G401 (cell line): ENCODE measurements at regions not wholly inside any gene's neighbourhood (a gene's known extent, or its start where the extent isn't known, plus 50 kb on each side); places are given as distances from the start of the nearest gene placed in this dataset.

Experiments
- DNase-seq: peaks from one replicate; pipeline ENCODE4 v3.0.0-alpha.2; 2015; ENCODE audit warnings: low spot score
- in situ Hi-C: cut with HindIII; loops from 2 replicates; pipeline ENCODE4 v1.10.0; 2016; ENCODE audit warnings: low sequenced_read_pairs, mixed read lengths

DNA sequence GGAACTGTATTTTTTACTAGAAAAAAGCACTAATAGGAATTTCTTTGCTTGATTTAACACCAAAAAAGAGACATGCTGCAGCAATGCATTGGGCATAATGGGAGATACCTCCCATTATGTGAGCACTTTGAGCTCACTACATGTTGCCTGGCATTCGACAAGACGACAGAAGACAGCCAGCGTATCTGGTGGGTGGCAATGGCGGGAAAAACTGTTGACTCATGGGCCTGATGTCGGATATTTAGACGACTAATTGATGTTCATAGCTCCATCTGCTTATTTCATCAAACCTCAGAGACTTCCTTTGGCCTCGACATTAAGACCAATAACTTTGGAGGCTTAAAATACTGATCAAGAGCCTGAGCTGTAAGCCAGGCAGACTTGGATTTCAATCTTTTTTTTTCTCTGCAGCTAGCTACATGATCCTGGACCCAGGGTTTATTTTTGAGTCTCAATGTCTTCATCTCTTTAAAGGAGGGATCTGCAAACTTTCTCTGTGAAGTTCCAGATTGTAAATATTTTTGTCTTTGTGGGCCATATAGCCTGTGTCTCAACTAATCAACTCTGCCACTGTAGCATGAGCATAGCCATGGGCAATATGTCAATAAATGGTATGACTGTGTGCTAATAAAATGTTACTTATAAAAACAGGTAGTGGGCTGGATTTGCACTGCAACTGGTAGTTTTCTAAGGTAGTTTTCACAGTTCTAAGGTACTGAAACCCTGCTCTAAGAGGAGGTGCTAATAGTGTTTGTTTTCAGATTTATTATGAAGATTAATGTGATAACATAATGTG is 375.1 kb downstream of the METTL15 start:
- DNase-seq = no peak
- in situ Hi-C loops = no loop called here

GRCh38 chr11:28482666-28483065 is 374.5 kb downstream of the METTL15 start:
- no peak for DNase-seq
- in situ Hi-C loops = no loop called here

DNA sequence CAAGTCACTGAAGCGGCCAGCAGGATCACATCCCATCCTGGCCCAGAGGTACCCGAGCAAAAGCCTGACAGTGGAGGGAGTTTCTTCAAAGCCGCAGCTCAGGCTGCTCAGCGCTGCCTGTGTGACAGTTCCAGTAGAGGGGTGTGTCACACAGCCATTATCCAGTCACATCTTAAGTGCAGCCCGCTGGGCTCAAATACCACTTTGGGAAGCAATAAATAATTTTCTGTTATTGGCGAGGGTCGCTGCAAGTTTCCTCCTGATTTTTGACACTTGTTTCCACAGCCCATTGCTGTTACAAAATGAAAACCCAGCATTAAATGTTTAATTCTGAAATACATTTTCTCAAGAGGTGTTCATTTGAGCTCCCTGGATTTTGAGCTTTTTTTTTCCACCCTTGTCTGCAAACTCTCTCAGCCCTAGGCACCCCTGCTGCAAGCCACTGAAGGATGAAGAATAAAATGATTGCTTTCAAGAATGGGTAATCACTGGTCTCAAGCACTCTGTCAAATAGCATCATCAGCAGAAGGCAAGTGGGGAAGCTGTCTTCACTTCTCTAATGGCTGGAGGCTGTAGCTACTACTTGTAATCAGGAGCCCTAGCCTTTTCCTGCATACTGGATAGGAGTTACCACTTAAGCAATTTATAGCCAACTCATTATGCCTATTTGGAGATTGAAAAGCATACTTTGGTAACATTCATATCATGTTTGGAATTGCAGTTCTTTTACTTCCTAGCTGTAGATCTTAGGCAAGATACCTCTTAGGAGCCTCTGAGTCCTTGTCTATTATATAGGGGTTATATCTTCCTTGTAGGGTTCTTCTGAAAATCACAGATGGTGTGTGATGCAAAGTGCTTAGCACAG is 373.7 kb downstream of the METTL15 start:
- DNase-seq = no peak
- in situ Hi-C loops = no loop called here

DNA sequence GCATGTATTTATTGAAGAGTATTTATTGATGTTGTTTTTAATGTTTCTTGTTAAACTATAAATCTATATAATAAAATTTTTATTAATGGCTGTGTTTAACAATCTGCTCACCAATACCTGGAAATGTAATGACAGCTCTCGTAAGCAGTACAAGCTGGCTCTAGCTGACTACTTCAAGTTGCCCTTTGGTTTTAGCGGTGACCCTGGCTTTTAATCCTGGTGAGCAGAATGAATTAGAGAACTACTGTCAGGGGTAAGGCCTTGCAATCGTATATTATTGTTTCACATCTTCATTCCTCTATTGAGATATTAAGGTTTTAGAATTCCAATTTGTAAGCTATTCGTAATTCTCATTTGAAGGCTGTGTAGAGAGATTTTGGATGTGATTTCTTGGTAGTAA is 372.2 kb downstream of the METTL15 start:
- in situ Hi-C loops = no loop called here
- DNase-seq = no peak

- DNase-seq = no peak
- in situ Hi-C loops = no loop called here
Observed at GRCh38 chr11:28476864-28477263, 368.7 kb downstream of the METTL15 start.

- in situ Hi-C loops = no loop called here
Observed at GRCh38 chr11:28476049-28476448, 367.9 kb downstream of the METTL15 start.

GRCh38 chr11:28472904-28473303 is 364.7 kb downstream of the METTL15 start:
- in situ Hi-C loops = no loop called here
- DNase-seq = no peak

More at GRCh38 chr11:28476049-28476448, 367.9 kb downstream of the METTL15 start:
- DNase-seq = no peak

DNA sequence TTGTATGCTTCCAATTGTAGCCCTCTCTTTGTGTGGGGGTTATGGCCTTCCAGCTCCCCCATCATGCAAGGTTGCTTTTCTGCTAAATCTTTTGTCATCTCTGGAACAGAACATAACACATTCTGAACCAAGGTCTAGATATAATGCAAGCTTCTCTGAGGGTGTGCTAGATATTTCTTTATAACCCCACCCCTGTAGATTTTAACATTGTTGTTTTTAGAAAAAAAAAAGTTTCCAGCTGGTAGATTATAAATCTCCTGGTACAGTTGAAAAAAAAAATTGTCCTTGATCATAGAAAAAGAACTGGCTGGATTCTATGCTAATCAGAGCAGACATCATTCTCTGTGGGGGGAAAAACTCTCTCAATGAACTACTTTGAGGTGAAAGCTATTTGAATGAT is 363.3 kb downstream of the METTL15 start:
- in situ Hi-C loops = no loop called here
- no peak for DNase-seq

- no peak for DNase-seq
- in situ Hi-C loops = no loop called here
Observed at GRCh38 chr11:28470180-28470579, 362.0 kb downstream of the METTL15 start.

GRCh38 chr11:28466506-28466905 is 358.3 kb downstream of the METTL15 start:
- in situ Hi-C loops = no loop called here
- no peak for DNase-seq

- in situ Hi-C loops = no loop called here
- no peak for DNase-seq
Observed at GRCh38 chr11:28464252-28464867, 356.2 kb downstream of the METTL15 start.

GRCh38 chr11:28463826-28464225 is 355.6 kb downstream of the METTL15 start:
- no peak for DNase-seq
- in situ Hi-C loops = no loop called here

DNA sequence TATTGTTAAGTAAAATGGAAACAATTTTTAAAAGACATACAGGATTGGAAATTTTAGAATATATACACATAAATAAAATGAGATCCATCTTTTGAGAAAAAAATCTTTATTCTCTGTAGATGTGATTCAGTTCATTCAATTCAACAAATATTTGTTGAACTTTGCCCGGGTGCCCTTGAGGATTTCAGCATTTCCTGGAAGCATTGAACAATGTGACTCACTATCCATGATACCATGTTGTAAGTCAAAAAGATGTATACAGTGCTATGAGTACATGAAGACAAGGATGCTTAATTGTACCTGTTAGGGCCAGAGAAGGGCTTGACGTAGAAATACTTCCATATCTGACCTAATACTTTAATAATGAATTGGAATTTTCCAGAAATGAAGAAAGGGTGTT is 353.7 kb downstream of the METTL15 start:
- in situ Hi-C loops = no loop called here
- no peak for DNase-seq

- no peak for DNase-seq
- in situ Hi-C loops = no loop called here
Observed at GRCh38 chr11:28461338-28461737, 353.1 kb downstream of the METTL15 start.

DNA sequence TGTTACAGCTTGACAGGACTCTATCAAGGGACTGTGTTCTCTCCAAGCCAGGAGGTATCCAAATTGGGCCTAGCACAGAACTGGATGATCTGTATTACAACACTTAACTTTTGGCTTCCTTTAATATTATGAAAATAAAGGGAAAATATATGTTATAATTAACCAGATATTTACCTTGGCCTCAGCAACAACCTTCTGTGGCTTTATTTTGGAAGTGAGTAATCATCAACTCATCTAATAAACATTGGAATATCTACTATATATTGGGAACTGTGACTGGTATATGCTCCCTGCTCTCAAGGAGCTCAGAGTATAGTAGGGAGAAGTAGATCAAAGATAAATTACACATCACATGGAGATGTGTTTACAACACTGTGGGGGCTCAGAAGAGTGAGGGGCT is 352.2 kb downstream of the METTL15 start:
- in situ Hi-C loops = no loop called here
- DNase-seq = no peak

DNA sequence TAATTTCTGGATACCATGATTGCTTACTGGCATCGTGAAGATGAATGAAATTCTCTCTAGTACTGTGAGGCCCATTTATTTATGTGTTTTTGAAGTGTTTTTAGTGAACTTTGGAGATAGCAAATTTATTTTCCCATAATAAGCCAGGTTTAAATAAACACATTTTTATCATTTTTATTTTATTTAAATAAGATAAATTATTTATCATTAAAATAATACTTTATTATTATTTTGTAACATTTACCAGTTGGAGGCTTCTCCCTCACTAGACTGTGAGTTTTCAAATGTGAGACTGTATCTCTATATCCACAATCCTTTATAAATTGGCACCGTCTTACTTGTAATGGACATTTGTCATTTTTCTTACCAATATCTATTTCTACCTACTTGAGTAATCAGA is 351.7 kb downstream of the METTL15 start:
- DNase-seq = no peak
- in situ Hi-C loops = no loop called here

GRCh38 chr11:28457481-28458065 is 349.4 kb downstream of the METTL15 start:
- in situ Hi-C loops = no loop called here
- no peak for DNase-seq

DNA sequence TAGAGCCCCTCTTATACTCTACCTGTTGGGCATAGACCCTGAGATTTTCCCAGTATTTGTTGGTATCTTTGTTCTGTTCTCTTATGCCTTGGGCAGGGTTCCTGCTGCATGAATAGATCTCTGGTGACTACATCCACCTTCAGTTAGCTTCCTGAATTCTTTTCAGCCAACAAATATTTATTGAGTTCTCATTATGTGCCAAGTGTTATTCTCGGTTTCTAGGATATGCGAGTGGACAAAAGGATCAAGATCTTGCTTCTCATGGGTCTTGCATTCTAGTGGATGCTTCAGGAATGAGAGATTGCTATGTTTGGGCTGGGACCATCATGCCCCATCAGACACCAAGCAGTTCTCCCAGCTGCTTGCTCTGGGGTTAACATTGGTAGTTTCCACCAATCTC is 340.0 kb downstream of the METTL15 start:
- DNase-seq = no peak
- in situ Hi-C loops = no loop called here

- DNase-seq = no peak
- in situ Hi-C loops = no loop called here
Observed at GRCh38 chr11:28447226-28447625, 339.0 kb downstream of the METTL15 start.

GRCh38 chr11:28442131-28442530 is 333.9 kb downstream of the METTL15 start:
- in situ Hi-C loops = no loop called here
- DNase-seq = no peak
